COLO668 (cell line): ENCODE measurements at regions not wholly inside any gene's neighbourhood (a gene's known extent, or its start where the extent isn't known, plus 50 kb on each side); places are given as distances from the start of the nearest gene placed in this dataset.
"Not testable (repeated sequence)": the region's sequence is repeated elsewhere in the genome, so short reads cannot be mapped to it uniquely, and the experiment has no call there.

Experiments used
- DNase-seq: peaks from one replicate; lab custom pipeline; 2025; ENCODE audit not compliant: unreplicated experiment; lab: John Stamatoyannopoulos, UW

- no peak for DNase-seq
Observed at GRCh38 chr10:106392778-106393177, 771.7 kb downstream of the SORCS1 start.

GRCh38 chr10:106387063-106387462 lies 777.4 kb downstream of the SORCS1 start:
- no peak for DNase-seq

GRCh38 chr10:106384496-106384895 lies 780.0 kb downstream of the SORCS1 start:
- DNase-seq = no peak

GRCh38 chr10:106380706-106381105 lies 783.8 kb downstream of the SORCS1 start:
- DNase-seq = no peak

GRCh38 chr10:106378251-106378650 lies 786.3 kb downstream of the SORCS1 start:
- no peak for DNase-seq

GRCh38 chr10:106370751-106371150 lies 793.8 kb downstream of the SORCS1 start:
- DNase-seq = no peak

GRCh38 chr10:106360870-106361269 lies 803.6 kb downstream of the SORCS1 start:
- no peak for DNase-seq

- no peak for DNase-seq
Observed at GRCh38 chr10:106355450-106355849, 809.1 kb downstream of the SORCS1 start.

GRCh38 chr10:106348933-106349332 lies 815.6 kb downstream of the SORCS1 start:
- no peak for DNase-seq

- DNase-seq = no peak
Observed at GRCh38 chr10:106347547-106347946, 817.0 kb downstream of the SORCS1 start.

GRCh38 chr10:106343539-106343938 lies 821.0 kb downstream of the SORCS1 start:
- not testable (repeated sequence) for DNase-seq

- DNase-seq = no peak
Observed at GRCh38 chr10:106341356-106341755, 823.1 kb downstream of the SORCS1 start.

GRCh38 chr10:106338486-106338885 lies 826.0 kb downstream of the SORCS1 start:
- DNase-seq = no peak

- DNase-seq = no peak
Observed at GRCh38 chr10:106336874-106337273, 827.6 kb downstream of the SORCS1 start.

GRCh38 chr10:106327747-106328146 lies 836.8 kb downstream of the SORCS1 start:
- no peak for DNase-seq

GRCh38 chr10:106320876-106321275 lies 843.6 kb downstream of the SORCS1 start:
- no peak for DNase-seq

- DNase-seq = no peak
Observed at GRCh38 chr10:106320078-106320477, 844.4 kb downstream of the SORCS1 start.

GRCh38 chr10:106317554-106317953 lies 847.0 kb downstream of the SORCS1 start:
- no peak for DNase-seq

GRCh38 chr10:106313041-106313440 lies 851.5 kb downstream of the SORCS1 start:
- no peak for DNase-seq

- no peak for DNase-seq
Observed at GRCh38 chr10:106312087-106312486, 852.4 kb downstream of the SORCS1 start.

GRCh38 chr10:106311590-106311989 lies 852.9 kb downstream of the SORCS1 start:
- DNase-seq = no peak

GRCh38 chr10:106310596-106310995 lies 853.9 kb downstream of the SORCS1 start:
- DNase-seq = no peak

- no peak for DNase-seq
Observed at GRCh38 chr10:106309376-106309775, 855.1 kb downstream of the SORCS1 start.

- no peak for DNase-seq
Observed at GRCh38 chr10:106308284-106308683, 856.2 kb downstream of the SORCS1 start.
